Kidney epithelial cell (primary cell): ENCODE measurements at regions not wholly inside any gene's neighbourhood (a gene's known extent, or its start where the extent isn't known, plus 50 kb on each side); places are given as distances from the start of the nearest gene placed in this dataset.

Source experiments
- DNase-seq: peaks from one replicate; pipeline ENCODE4 v3.0.0-alpha.2; 2010; ENCODE audit warnings: low read depth
- H3K27me3 ChIP-seq: 2 replicates; pipeline ENCODE4 v1.6.0; 2011; ENCODE audit warnings: low read length; ENCODE audit not compliant: control insufficient read depth, insufficient read depth
- H3K36me3 ChIP-seq: 2 replicates; pipeline ENCODE4 v1.5.1; 2011; ENCODE audit warnings: low read length; ENCODE audit not compliant: control insufficient read depth, insufficient read depth
- H3K4me3 ChIP-seq: 2 replicates; pipeline ENCODE4 v1.5.1; 2011; ENCODE audit warnings: low read depth, mild to moderate bottlenecking, control low read depth, low read length
- TF ChIP-seq, protein P1 (sequence below): IDR thresholded peaks from 2 replicates; pipeline ENCODE4 v1.5.1; 2011; ENCODE audit warnings: mild to moderate bottlenecking, moderate library complexity, low read length, control low read depth, inconsistent platforms; ENCODE audit not compliant: insufficient read depth, poor library complexity, severe bottlenecking

DNA sequence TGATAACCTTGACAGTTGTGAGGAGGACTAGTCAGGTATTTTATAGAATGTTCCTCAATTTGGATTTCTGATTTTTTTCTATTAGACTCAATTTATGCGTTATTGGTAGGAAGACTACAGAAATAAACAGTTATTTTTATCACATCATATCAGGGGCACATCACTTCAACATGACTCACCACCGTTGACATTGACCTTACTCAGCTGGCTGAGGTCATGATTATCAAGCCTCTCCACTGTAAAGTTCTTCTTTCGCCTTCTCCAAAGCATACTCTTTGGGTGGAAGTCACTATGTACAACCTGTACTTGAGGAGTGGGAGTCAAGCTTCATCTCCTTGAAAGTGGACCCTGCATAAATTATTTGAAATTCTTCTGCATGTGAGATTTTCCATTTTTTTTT lies 194.3 kb upstream of the IGFBP3 start:
- TF ChIP-seq, protein P1, sequence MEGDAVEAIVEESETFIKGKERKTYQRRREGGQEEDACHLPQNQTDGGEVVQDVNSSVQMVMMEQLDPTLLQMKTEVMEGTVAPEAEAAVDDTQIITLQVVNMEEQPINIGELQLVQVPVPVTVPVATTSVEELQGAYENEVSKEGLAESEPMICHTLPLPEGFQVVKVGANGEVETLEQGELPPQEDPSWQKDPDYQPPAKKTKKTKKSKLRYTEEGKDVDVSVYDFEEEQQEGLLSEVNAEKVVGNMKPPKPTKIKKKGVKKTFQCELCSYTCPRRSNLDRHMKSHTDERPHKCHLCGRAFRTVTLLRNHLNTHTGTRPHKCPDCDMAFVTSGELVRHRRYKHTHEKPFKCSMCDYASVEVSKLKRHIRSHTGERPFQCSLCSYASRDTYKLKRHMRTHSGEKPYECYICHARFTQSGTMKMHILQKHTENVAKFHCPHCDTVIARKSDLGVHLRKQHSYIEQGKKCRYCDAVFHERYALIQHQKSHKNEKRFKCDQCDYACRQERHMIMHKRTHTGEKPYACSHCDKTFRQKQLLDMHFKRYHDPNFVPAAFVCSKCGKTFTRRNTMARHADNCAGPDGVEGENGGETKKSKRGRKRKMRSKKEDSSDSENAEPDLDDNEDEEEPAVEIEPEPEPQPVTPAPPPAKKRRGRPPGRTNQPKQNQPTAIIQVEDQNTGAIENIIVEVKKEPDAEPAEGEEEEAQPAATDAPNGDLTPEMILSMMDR: no peak
- no peaks in the 10 kb centered on the region for H3K27me3 ChIP-seq

DNA sequence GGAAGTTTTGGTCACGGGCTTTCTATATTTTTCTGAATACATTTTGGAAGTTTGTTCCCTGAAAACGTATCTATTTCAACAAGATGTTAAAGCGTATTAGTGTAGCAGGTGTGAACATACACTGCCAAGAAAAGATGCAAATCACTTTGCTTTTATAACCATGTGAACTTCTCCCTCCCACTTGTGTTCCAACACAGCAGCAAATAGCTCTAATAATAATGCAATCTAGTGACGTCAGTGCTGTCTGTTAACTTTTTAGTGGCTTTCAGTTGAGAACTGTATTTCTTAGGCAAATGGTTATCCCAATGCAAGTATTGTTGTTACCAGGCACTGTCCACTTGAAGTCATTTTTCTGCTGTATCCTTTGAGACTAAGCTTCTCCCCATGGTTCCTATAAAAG lies 188.4 kb upstream of the IGFBP3 start:
- no peak for DNase-seq
- Histone ChIP-seq H3K27me3 (no peaks in the 10 kb centered on the region), H3K36me3 (no peaks in the 10 kb centered on the region), H3K4me3 (no peak overlapping the region)
- TF ChIP-seq, protein P1: no peak

More for the DNA sequence above, 194.3 kb upstream of the IGFBP3 start:
- no peak for DNase-seq
- H3K4me3 ChIP-seq: no peak overlapping the region
- no peaks in the 10 kb centered on the region for H3K36me3 ChIP-seq

DNA sequence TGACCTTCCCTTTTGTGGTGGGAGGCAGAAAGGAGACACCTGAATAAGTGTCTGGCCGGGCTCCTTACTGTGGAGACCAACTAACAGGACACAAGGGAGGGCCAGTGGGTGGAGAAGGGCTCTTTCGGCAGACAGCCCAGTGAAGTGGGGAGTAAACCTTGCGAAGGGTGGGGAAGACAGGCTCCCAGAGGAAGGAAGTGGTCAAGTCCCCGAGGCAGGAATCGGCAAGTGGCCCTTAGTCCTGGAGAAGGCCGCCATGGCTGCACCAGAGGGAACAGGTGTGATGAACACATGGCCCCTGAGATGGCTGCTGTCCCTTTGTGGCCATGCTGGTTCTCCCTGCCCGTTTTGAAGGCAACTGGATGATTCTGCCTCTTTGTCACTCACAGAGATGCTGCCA lies 187.2 kb upstream of the IGFBP3 start:
- Histone ChIP-seq H3K36me3 (no peaks in the 10 kb centered on the region), H3K4me3 (no peak overlapping the region), H3K27me3 (no peaks in the 10 kb centered on the region)
- TF ChIP-seq, protein P1: no peak
- no peak for DNase-seq

DNA sequence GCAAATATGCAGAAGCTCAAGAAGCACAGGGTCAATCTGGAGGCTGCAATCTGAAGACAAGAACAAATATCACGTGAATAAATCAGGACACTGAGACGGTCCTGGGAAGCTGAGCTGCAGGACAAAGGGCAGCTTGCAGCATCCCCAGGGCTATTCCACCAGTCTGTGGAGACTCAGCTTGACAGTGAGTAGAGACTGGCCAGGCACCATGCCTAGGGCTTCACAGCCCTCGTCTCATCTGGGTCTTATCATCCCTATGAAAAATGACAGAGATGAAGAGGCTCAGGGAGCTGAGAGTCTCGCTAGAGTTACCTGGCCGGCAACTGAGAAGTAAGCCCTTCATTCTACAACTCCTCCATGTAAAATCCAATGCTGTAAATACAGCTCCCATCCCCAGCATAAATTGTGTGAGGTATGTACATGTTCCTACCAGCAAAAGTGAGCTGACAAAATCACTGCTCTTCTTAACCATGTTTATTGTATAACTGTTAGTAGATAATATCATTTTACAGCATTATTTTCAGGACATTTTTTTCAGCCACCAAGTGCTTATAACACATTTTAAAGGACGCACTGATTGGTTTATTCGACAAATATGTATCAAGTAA lies 186.6 kb upstream of the IGFBP3 start:
- DNase-seq: no peak
- Histone ChIP-seq H3K4me3 (no peak overlapping the region), H3K36me3 (no peaks in the 10 kb centered on the region), H3K27me3 (no peaks in the 10 kb centered on the region)
- TF ChIP-seq, protein P1: no peak

DNA sequence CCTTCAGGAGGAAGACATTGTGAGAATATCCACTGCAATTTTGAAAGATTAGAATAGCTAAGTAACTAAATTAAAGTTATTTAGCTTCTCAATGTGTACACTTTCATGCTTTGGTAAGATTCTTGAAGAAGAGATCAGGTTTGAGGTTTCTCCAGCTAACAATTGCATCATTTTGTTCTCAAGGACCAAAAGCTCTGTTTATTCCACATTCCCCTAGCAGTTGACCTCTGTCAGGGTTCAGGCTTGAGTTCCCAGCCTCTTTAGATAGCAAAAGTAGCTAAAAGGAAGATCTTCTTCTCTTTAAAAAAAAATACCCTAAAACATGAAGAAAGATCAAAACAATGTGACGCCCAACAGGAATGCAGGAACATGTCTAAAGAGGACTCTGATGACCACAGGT lies 179.4 kb upstream of the IGFBP3 start:
- Histone ChIP-seq H3K27me3 (no peaks in the 10 kb centered on the region), H3K4me3 (no peak overlapping the region), H3K36me3 (no peaks in the 10 kb centered on the region)
- TF ChIP-seq, protein P1: no peak
- no peak for DNase-seq

DNA sequence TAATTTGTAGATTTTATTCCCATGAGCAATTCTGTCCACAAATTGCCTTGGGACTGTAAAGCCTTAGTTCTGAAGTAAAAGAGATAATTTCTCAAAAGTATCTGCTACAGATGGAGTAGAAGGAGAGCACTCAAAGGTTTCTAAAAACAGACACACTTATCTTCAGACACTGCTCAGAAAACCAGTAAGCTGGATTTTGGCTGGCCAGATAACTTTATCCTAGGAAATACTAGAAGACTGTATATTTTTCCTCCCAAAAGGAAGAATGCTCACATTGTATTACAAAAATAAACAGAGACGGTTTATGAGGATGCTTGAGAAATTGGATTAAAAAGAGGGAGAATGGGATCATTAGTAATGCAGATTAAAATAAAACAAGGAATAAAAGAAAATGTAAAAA lies 178.0 kb upstream of the IGFBP3 start:
- Histone ChIP-seq H3K36me3 (no peaks in the 10 kb centered on the region), H3K27me3 (no peaks in the 10 kb centered on the region), H3K4me3 (no peak overlapping the region)
- DNase-seq: no peak
- TF ChIP-seq, protein P1: no peak
